ENCODE measurements at regions not wholly inside any gene's neighbourhood (a gene's known extent, or its start where the extent isn't known, plus 50 kb on each side); places are given as distances from the start of the nearest gene placed in this dataset.

GRCh38 chr2:151189125-151189524 lies 72.5 kb downstream of the RBM43 start:
- DNase-seq (ENCODE audit: low spot score): no peak
- ATAC-seq: no peak

More at GRCh38 chr2:151189125-151189524, 72.5 kb downstream of the RBM43 start:
- no peak overlapping the region for H3K27ac Mint-ChIP-seq
- H3K27me3 Mint-ChIP-seq (ENCODE audit: insufficient read depth, low read depth, poor library complexity): no peaks in the 10 kb centered on the region
- H3K4me1 Mint-ChIP-seq: no peaks in the 10 kb centered on the region
- no peak overlapping the region for H3K4me3 ChIP-seq
- H2AFZ ChIP-seq: no peak overlapping the region
- H4K20me1 ChIP-seq (replicated peaks; ENCODE audit: insufficient read depth): no peaks in the 10 kb centered on the region
- no peaks in the 10 kb centered on the region for H3F3A ChIP-seq (replicated peaks; ENCODE audit: low read depth)
- no peaks in the 10 kb centered on the region for H3K4me1 ChIP-seq (ENCODE audit: insufficient read depth)
- H3K36me3 Mint-ChIP-seq (ENCODE audit: low read depth): no peaks in the 10 kb centered on the region
- TF ChIP-seq CTCF (conservative IDR thresholded peaks at IDR 0.05; ENCODE audit: low read depth in 2 of 2) (no peak), ETS1 (IDR thresholded peaks at IDR 0.05) (no peak), JUNB (IDR thresholded peaks at IDR 0.05; ENCODE audit: unreplicated experiment) (no peak), STAT1 (IDR thresholded peaks at IDR 0.05; ENCODE audit: unreplicated experiment) (no peak), REST (IDR thresholded peaks at IDR 0.05; ENCODE audit: unreplicated experiment) (no peak), EZH2phosphoT487 (IDR thresholded peaks at IDR 0.05; ENCODE audit: unreplicated experiment) (no peak), NANOG (IDR thresholded peaks at IDR 0.05; ENCODE audit: borderline replicate concordance) (no peak), ZNF462 (CRISPR knock-in tag; IDR thresholded peaks at IDR 0.05) (no peak), POLR2AphosphoS5 (IDR thresholded peaks at IDR 0.05; ENCODE audit: low read depth) (no peak), ZNF331 (CRISPR knock-in tag; IDR thresholded peaks at IDR 0.05; ENCODE audit: low read depth) (no peak)
- no peak overlapping the region for H3K4me3 Mint-ChIP-seq
- no peaks in the 10 kb centered on the region for H3K9me2 ChIP-seq (ENCODE audit: insufficient read depth)
- no peak overlapping the region for H3K27ac ChIP-seq (ENCODE audit: low read depth)
- no peaks in the 10 kb centered on the region for H3K36me3 ChIP-seq (ENCODE audit: insufficient read depth)
- no peaks in the 10 kb centered on the region for H3K27me3 ChIP-seq (ENCODE audit: insufficient read depth)
- no peaks in the 10 kb centered on the region for H3K79me2 ChIP-seq (replicated peaks; ENCODE audit: insufficient read depth)
- no peaks in the 10 kb centered on the region for H3K9me3 Mint-ChIP-seq
- no peak overlapping the region for H3K4me2 ChIP-seq

Data from GM23338 (cell line).